Ishikawa (cell line): ENCODE measurements at regions not wholly inside any gene's neighbourhood (a gene's known extent, or its start where the extent isn't known, plus 50 kb on each side); places are given as distances from the start of the nearest gene placed in this dataset.

ENCODE experiments used
- CEBPB ChIP-seq: IDR thresholded peaks from 2 replicates; pipeline ENCODE4 v1.6.1; 2012
- CREB1 ChIP-seq: IDR thresholded peaks from 2 replicates; pipeline ENCODE4 v1.6.1; 2012; ENCODE audit warnings: low read depth
- EGR1 ChIP-seq: IDR thresholded peaks from 2 replicates; pipeline ENCODE4 v1.6.1; 2012
- EP300 ChIP-seq: IDR thresholded peaks from 2 replicates; pipeline ENCODE4 v1.6.1; 2012; ENCODE audit warnings: borderline replicate concordance
- FOXM1 ChIP-seq: IDR thresholded peaks from 2 replicates; pipeline ENCODE4 v1.6.1; 2012; ENCODE audit warnings: low read depth, borderline replicate concordance
- NFIC ChIP-seq: IDR thresholded peaks from 2 replicates; pipeline ENCODE4 v1.6.1; 2012
- RAD21 ChIP-seq: IDR thresholded peaks from 2 replicates; pipeline ENCODE4 v1.6.1; 2012; ENCODE audit warnings: low read depth
- TAF1 ChIP-seq: IDR thresholded peaks from 2 replicates; pipeline ENCODE4 v1.6.1; 2012; ENCODE audit warnings: low read depth, mild to moderate bottlenecking
- TCF12 ChIP-seq: IDR thresholded peaks from 2 replicates; pipeline ENCODE4 v1.6.1; 2012; ENCODE audit warnings: low read depth
- TEAD4 ChIP-seq: IDR thresholded peaks from 2 replicates; pipeline ENCODE4 v1.6.1; 2012
- YY1 ChIP-seq: IDR thresholded peaks from 2 replicates; pipeline ENCODE4 v1.6.1; 2012; ENCODE audit warnings: low read depth
- ZBTB7A ChIP-seq: IDR thresholded peaks from 2 replicates; pipeline ENCODE4 v1.6.1; 2012; ENCODE audit warnings: low read depth
- TF ChIP-seq, protein P1 (sequence below): IDR thresholded peaks from 2 replicates; pipeline ENCODE4 v1.6.1; 2012
- TF ChIP-seq, protein P2 (sequence below): IDR thresholded peaks from 2 replicates; pipeline ENCODE4 v1.6.1; 2012; ENCODE audit warnings: low read depth, mild to moderate bottlenecking
- TF ChIP-seq, protein P3 (sequence below): IDR thresholded peaks from 2 replicates; pipeline ENCODE4 v1.6.1; 2012

DNA sequence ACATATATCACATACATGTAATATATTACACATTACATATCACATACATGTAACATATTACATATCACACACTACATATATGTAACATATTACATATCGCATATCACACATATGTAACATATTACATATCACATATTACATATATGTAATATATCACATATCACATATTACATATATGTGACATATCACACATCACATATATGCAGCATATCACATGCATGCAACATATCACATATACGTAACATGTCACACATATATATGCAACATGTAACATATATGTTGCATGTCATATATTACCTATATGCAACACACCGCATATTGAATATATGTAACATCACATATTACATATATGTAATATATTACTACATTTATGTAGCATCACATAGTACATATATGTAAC lies 211.2 kb downstream of the ARL6IP6 start:
- TF ChIP-seq TCF12 = no peak
- TF ChIP-seq, protein P1, sequence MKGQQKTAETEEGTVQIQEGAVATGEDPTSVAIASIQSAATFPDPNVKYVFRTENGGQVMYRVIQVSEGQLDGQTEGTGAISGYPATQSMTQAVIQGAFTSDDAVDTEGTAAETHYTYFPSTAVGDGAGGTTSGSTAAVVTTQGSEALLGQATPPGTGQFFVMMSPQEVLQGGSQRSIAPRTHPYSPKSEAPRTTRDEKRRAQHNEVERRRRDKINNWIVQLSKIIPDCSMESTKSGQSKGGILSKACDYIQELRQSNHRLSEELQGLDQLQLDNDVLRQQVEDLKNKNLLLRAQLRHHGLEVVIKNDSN = no peak
- TF ChIP-seq CEBPB = no peak
- TF ChIP-seq EP300 = no peak
- TF ChIP-seq NFIC = no peak
- TF ChIP-seq, protein P2, sequence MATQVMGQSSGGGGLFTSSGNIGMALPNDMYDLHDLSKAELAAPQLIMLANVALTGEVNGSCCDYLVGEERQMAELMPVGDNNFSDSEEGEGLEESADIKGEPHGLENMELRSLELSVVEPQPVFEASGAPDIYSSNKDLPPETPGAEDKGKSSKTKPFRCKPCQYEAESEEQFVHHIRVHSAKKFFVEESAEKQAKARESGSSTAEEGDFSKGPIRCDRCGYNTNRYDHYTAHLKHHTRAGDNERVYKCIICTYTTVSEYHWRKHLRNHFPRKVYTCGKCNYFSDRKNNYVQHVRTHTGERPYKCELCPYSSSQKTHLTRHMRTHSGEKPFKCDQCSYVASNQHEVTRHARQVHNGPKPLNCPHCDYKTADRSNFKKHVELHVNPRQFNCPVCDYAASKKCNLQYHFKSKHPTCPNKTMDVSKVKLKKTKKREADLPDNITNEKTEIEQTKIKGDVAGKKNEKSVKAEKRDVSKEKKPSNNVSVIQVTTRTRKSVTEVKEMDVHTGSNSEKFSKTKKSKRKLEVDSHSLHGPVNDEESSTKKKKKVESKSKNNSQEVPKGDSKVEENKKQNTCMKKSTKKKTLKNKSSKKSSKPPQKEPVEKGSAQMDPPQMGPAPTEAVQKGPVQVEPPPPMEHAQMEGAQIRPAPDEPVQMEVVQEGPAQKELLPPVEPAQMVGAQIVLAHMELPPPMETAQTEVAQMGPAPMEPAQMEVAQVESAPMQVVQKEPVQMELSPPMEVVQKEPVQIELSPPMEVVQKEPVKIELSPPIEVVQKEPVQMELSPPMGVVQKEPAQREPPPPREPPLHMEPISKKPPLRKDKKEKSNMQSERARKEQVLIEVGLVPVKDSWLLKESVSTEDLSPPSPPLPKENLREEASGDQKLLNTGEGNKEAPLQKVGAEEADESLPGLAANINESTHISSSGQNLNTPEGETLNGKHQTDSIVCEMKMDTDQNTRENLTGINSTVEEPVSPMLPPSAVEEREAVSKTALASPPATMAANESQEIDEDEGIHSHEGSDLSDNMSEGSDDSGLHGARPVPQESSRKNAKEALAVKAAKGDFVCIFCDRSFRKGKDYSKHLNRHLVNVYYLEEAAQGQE = no peak
- no peak for TF ChIP-seq TEAD4
- TF ChIP-seq RAD21 = no peak
- TF ChIP-seq ZBTB7A = no peak
- no peak for TF ChIP-seq EGR1

DNA sequence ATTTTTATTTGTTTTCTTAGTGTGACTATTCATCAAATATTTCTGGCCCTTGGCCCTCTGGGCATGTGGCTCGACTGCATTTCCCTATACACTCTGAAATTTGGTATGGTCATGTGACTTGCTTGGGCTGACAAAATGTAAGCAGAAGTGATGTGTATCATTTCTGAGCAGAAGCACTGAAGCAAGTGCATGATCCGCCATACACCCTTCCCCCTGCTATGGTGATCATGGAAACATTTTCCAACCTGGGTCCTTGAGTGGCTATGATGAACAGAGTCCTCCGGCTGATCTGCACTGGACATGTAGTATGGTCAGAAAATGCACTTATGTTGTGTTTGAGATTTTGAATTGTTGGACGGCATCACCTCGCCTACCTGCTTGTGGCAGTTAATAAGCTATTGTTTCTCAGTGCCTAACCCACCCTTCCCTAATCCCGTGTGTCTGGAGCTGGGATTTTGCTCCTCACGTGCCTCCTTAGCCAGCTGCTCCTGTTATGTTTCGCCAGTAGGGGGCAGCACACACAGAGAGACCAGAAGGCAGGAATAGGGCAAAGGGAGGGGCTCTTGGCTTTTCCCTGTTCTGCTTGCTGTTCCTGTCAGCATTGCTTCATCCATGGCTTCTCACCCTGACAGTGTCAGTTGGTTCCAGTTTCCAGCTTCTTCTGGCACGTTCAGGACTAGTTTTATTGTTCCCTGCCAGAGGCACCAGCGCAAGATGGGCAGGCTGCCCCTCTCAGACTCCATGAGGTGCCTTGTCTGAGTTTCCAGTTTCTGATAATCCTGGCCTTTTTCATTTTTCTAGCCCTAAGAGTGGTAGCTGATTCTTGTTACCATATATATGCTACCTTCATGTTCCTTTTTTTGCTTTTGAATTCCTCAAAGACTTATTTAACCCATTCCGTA lies 207.4 kb downstream of the ARL6IP6 start:
- peak; percentile 86 for TF ChIP-seq RAD21
- TF ChIP-seq TAF1 = no peak
- no peak for TF ChIP-seq EP300
- TF ChIP-seq, protein P3, sequence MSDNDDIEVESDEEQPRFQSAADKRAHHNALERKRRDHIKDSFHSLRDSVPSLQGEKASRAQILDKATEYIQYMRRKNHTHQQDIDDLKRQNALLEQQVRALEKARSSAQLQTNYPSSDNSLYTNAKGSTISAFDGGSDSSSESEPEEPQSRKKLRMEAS = no peak
- TF ChIP-seq, protein P2 = no peak
- TF ChIP-seq ZBTB7A = no peak
- no peak for TF ChIP-seq TEAD4
- TF ChIP-seq YY1 = no peak
- TF ChIP-seq TCF12 = no peak
- TF ChIP-seq CREB1 = no peak
- TF ChIP-seq CEBPB = peak; percentile 10; the same call in 1 of the 2 replicates
- TF ChIP-seq FOXM1 = no peak
- TF ChIP-seq NFIC = no peak
- TF ChIP-seq, protein P1 = peak; percentile 72
- TF ChIP-seq EGR1 = no peak

DNA sequence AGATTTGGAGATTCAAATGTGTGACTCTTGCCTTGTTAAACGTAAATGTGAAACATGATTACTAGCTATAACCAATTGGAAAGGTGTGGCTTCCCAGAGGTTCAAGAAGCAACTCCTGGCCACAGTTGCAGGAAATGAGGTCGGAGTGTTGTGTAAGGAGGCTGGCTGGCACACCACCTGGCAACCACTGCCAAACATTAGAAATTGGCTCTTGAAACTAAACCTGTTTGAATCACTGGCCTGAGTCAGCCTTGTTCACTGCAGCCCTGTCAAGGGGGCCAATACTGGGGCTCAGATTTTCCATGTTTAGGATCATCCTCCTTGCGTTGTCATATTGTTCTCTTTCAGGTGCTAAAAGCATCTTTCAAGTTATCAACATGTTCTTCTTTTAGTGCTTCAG lies 206.3 kb downstream of the ARL6IP6 start:
- TF ChIP-seq, protein P2 = no peak
- TF ChIP-seq TAF1 (no peak), CREB1 (no peak), TCF12 (no peak), ZBTB7A (no peak), YY1 (no peak)
- TF ChIP-seq, protein P3 = no peak

DNA sequence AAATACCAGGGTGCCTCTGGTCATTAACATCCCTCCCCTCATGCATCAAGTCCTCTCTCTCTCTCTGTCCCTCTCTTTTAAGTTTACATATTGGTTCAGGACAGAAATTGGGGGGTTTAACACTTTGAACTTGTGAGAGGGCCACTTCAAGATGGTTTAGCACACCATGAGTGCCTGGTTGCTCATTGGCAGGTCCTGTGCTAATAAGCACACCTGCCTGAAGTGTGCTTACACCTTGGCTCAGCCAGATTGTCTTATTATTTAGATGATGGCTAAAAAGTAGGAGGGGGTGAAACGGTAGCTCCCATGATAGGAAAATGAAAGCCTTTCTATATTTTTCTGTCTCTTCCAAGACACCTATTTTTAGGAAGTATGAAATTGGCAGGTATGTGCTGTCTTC lies 205.8 kb downstream of the ARL6IP6 start:
- TF ChIP-seq CREB1 (no peak), RAD21 (no peak), ZBTB7A (no peak), FOXM1 (no peak), EP300 (no peak), EGR1 (no peak), YY1 (no peak), TCF12 (no peak), NFIC (no peak)
- TF ChIP-seq, protein P2 = no peak
- TF ChIP-seq, protein P1 = no peak
